K562 (cell line): ENCODE measurements at regions not wholly inside any gene's neighbourhood (a gene's known extent, or its start where the extent isn't known, plus 50 kb on each side); places are given as distances from the start of the nearest gene placed in this dataset.

Source experiments
- BRD4 ChIP-seq: fragments of 200-600 bp; sonication (generic); IDR thresholded peaks from 2 replicates; pipeline ENCODE4 v1.6.1; 2017; ENCODE audit warnings: inconsistent platforms
- CUX1 ChIP-seq: fragments of 200-800 bp; sonication (Bioruptor generic); IDR thresholded peaks from 2 replicates; pipeline ENCODE4 v1.6.1; 2016; ENCODE audit warnings: missing genetic modification characterization, missing compliant biosample characterization
- ESRRA ChIP-seq: fragments of 450-650 bp; IDR thresholded peaks from 2 replicates; pipeline ENCODE4 v1.6.1; 2014; ENCODE audit warnings: low read depth, mild to moderate bottlenecking, moderate library complexity, borderline replicate concordance
- MAZ ChIP-seq, 2 experiments: fragments of 450-650 bp in 1 of 2; sonication (generic) in 1 of 2; formaldehyde crosslinking; IDR thresholded peaks in 1 of 2; conservative IDR thresholded peaks in 1 of 2; 2 replicates each; pipeline versions ENCODE4 v1.4.0 to v1.5.0; 2020; ENCODE audit warnings: mild to moderate bottlenecking in 1 of 2, missing genetic modification reagents in 1 of 2
- REST ChIP-seq, 2 experiments: fragments of 450-650 bp; formaldehyde crosslinking in 1 of 2; IDR thresholded peaks; 2 replicates each; pipeline versions ENCODE4 v1.4.0 to v1.6.1; 2014 to 2020; ENCODE audit warnings: mild to moderate bottlenecking in 2 of 2, borderline replicate concordance in 1 of 2, low read depth in 1 of 2
- SMC3 ChIP-seq: conservative IDR thresholded peaks from 2 replicates; pipeline ENCODE4 v1.6.1; 2011; ENCODE audit warnings: low read depth, low read length, improper control_type of control experiment; ENCODE audit not compliant: insufficient read depth
- TAF9B ChIP-seq: fragments of 450-650 bp; IDR thresholded peaks from 2 replicates; pipeline ENCODE4 v1.6.1; 2018; ENCODE audit warnings: mild to moderate bottlenecking; ENCODE audit not compliant: partially characterized antibody
- ZNF239 ChIP-seq: fragments of 250-450 bp; sonication (Bioruptor Pico); IDR thresholded peaks from 2 replicates; pipeline ENCODE4 v1.4.0; 2020; ENCODE audit warnings: mild to moderate bottlenecking
- ZNF512 ChIP-seq: IDR thresholded peaks from 2 replicates; pipeline ENCODE4 v1.6.1; 2016; ENCODE audit warnings: missing genetic modification characterization, missing compliant biosample characterization

- TF ChIP-seq MAZ (CRISPR knock-in tag; conservative IDR thresholded peaks at IDR 0.05 in 1 of 2, IDR thresholded peaks at IDR 0.05 in 1 of 2): 0 out of 4 replicates have a peak, but pooled peaks of 1 of the 2 experiments have one; percentile 35
- TF ChIP-seq TAF9B: no peak
- TF ChIP-seq ZNF239: no peak
- peak; percentile 28; the same call in 1 of the 2 replicates for TF ChIP-seq SMC3
- 0 out of 2 replicates have a peak, but pooled peaks have one; percentile 20 for TF ChIP-seq ESRRA
- TF ChIP-seq BRD4: no peak
- TF ChIP-seq ZNF512 (tag): 0 out of 2 replicates have a peak, but pooled peaks have one; percentile 19
- no peak for TF ChIP-seq CUX1
- TF ChIP-seq REST (IDR thresholded peaks at IDR 0.05; ENCODE audit: borderline replicate concordance): peak; percentile 46; the same call in 1 of the 2 replicates
- no peak for TF ChIP-seq REST (CRISPR knock-in tag; IDR thresholded peaks at IDR 0.05; ENCODE audit: low read depth)
Observed at GRCh38 chr10:101291331-101292193, 62.3 kb upstream of the LBX1 start (continued).
